ENCODE measurements at regions not wholly inside any gene's neighbourhood (a gene's known extent, or its start where the extent isn't known, plus 50 kb on each side); places are given as distances from the start of the nearest gene placed in this dataset.

- Histone ChIP-seq H3K9me3 (no peaks in the 10 kb centered on the region), H3K4me3 (no peak overlapping the region), H3K27me3 (no peaks in the 10 kb centered on the region), H3K27ac (no peak overlapping the region), H3K4me1 (ENCODE audit: insufficient read depth) (no peaks in the 10 kb centered on the region), H3K36me3 (no peaks in the 10 kb centered on the region)
- intact Hi-C loops (cut with DNase I), result no loop called here
- TF ChIP-seq CTCF (IDR thresholded peaks at IDR 0.05), result no peak
- DNase-seq, result no peak
- WGBS, 3 donors, result 71 to 98% (median 84%) methylated on average over 4 of the region's 4 CpGs
Observed at GRCh38 chr2:240285725-240286124, 145.3 kb upstream of the OTOS start.

- Histone ChIP-seq H3K36me3 (no peaks in the 10 kb centered on the region), H3K4me3 (no peak overlapping the region), H3K4me1 (ENCODE audit: insufficient read depth) (no peaks in the 10 kb centered on the region), H3K27ac (no peak overlapping the region), H3K9me3 (no peaks in the 10 kb centered on the region), H3K27me3 (no peaks in the 10 kb centered on the region)
- no peak for TF ChIP-seq POLR2A (IDR thresholded peaks at IDR 0.05)
- TF ChIP-seq CTCF (IDR thresholded peaks at IDR 0.05), result no peak
- TF ChIP-seq EP300 (IDR thresholded peaks at IDR 0.05), result no peak
- intact Hi-C loops (cut with DNase I), result no loop called here
- no peak for DNase-seq
- 81 to 87% (median 83%) methylated on average over 6 of the region's 6 CpGs for WGBS, 3 donors
Observed at GRCh38 chr2:240286596-240286995, 146.1 kb upstream of the OTOS start.

GRCh38 chr2:240287011-240287410, 146.6 kb upstream of the OTOS start:
- H3K4me1 ChIP-seq (ENCODE audit: insufficient read depth), result no peaks in the 10 kb centered on the region
- H3K9me3 ChIP-seq, result no peaks in the 10 kb centered on the region
- H3K36me3 ChIP-seq, result no peaks in the 10 kb centered on the region
- no peak overlapping the region for H3K4me3 ChIP-seq
- H3K27ac ChIP-seq, result no peak overlapping the region
- DNase-seq, result no peak
- intact Hi-C loops (cut with DNase I), result no loop called here
- WGBS, 3 donors, result 83 to 87% (median 87%) methylated on average over 14 of the region's 14 CpGs
- H3K27me3 ChIP-seq, result no peaks in the 10 kb centered on the region
- TF ChIP-seq CTCF (IDR thresholded peaks at IDR 0.05), result no peak
- no peak for TF ChIP-seq EP300 (IDR thresholded peaks at IDR 0.05)
- TF ChIP-seq POLR2A (IDR thresholded peaks at IDR 0.05), result no peak

- H3K36me3 ChIP-seq, result no peaks in the 10 kb centered on the region
- H3K4me3 ChIP-seq, result no peak overlapping the region
- no peak for TF ChIP-seq CTCF (IDR thresholded peaks at IDR 0.05)
- no peak for TF ChIP-seq EP300 (IDR thresholded peaks at IDR 0.05)
- TF ChIP-seq POLR2A (IDR thresholded peaks at IDR 0.05), result no peak
- H3K9me3 ChIP-seq, result no peaks in the 10 kb centered on the region
- no peaks in the 10 kb centered on the region for H3K27me3 ChIP-seq
- DNase-seq, result no peak
- no peak overlapping the region for H3K27ac ChIP-seq
- intact Hi-C loops (cut with DNase I), result no loop called here
- no peaks in the 10 kb centered on the region for H3K4me1 ChIP-seq (ENCODE audit: insufficient read depth)
- WGBS, 3 donors, result 71 to 90% (median 78%) methylated on average over 11 of the region's 11 CpGs
Observed at GRCh38 chr2:240287496-240288086, 147.1 kb upstream of the OTOS start.
